22Rv1 (cell line): ENCODE measurements at regions not wholly inside any gene's neighbourhood (a gene's known extent, or its start where the extent isn't known, plus 50 kb on each side); places are given as distances from the start of the nearest gene placed in this dataset.
"Not testable (repeated sequence)": the region's sequence is repeated elsewhere in the genome, so short reads cannot be mapped to it uniquely, and the experiment has no call there.

ENCODE experiments used
- CTCF ChIP-seq: fragments of 450-650 bp; IDR thresholded peaks from 2 replicates; pipeline ENCODE4 v1.5.1; 2017; ENCODE audit warnings: mild to moderate bottlenecking
- ZFX ChIP-seq: fragments of 450-650 bp; IDR thresholded peaks from 2 replicates; pipeline ENCODE4 v1.6.1; 2017; ENCODE audit warnings: antibody characterized with exemption, borderline replicate concordance

DNA sequence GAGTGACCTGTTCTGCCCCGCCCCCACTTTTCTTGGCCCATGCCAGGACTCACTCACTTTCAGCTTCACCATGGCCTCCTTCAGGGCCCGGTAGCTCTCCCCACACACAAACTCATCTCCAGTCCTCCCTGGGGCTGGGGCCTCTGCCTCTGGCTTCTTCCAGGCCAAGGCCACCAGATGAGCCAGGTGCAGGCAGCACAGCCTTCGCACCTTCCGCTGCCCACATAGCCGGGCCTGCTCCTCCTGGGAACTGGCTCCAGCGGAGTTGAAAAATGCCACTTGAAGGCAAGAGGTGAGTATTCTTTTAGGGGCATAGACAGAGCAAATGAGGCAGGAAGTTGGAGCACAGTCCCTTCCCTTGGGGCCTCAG is 161.6 kb downstream of the TBC1D2B start:
- TF ChIP-seq CTCF, ZFX: not testable (repeated sequence)
